Chondrocyte (in vitro differentiated cells): ENCODE measurements at regions not wholly inside any gene's neighbourhood (a gene's known extent, or its start where the extent isn't known, plus 50 kb on each side); places are given as distances from the start of the nearest gene placed in this dataset.

ENCODE experiments used
- DNase-seq: peaks from one replicate; pipeline ENCODE4 v3.0.0; 2021; ENCODE audit warnings: mixed read lengths, low spot score
- H3K27ac Mint-ChIP-seq: one replicate; pipeline ENCODE4 v1.8.0; 2021; ENCODE audit warnings: mild to moderate bottlenecking, moderate library complexity, mixed read lengths; ENCODE audit not compliant: unreplicated experiment
- H3K27me3 Mint-ChIP-seq: 2 replicates; pipeline ENCODE4 v1.8.0; 2021; ENCODE audit warnings: low read depth, mixed read lengths
- H3K36me3 Mint-ChIP-seq: 2 replicates; pipeline ENCODE4 v1.8.0; 2021; ENCODE audit warnings: low read depth, mixed read lengths
- H3K4me1 Mint-ChIP-seq: 2 replicates; pipeline ENCODE4 v1.8.0; 2021; ENCODE audit warnings: low read depth, mild to moderate bottlenecking, mixed read lengths
- H3K4me3 Mint-ChIP-seq: one replicate; pipeline ENCODE4 v1.8.0; 2021; ENCODE audit warnings: mild to moderate bottlenecking, moderate library complexity, mixed read lengths; ENCODE audit not compliant: unreplicated experiment
- H3K9me3 Mint-ChIP-seq: 2 replicates; pipeline ENCODE4 v1.8.0; 2021; ENCODE audit warnings: low read depth, mixed read lengths
- CTCF ChIP-seq: fragments of 200-600 bp; sonication (generic); IDR thresholded peaks from 2 replicates; pipeline ENCODE4 v1.5.0; 2021; ENCODE audit warnings: antibody characterized with exemption, mild to moderate bottlenecking, moderate library complexity

GRCh38 chr6:115467726-115468125, 593.0 kb downstream of the FRK start:
- DNase-seq = no peak
- H3K4me3 Mint-ChIP-seq = no peak overlapping the region
- no peak for TF ChIP-seq CTCF
- H3K27me3 Mint-ChIP-seq = peaks cover 5% of the 10 kb centered on the region
- peaks cover 16% of the 10 kb centered on the region for H3K9me3 Mint-ChIP-seq
- no peak overlapping the region for H3K27ac Mint-ChIP-seq
- no peaks in the 10 kb centered on the region for H3K36me3 Mint-ChIP-seq
- H3K4me1 Mint-ChIP-seq = no peaks in the 10 kb centered on the region

GRCh38 chr6:115460913-115461312, 599.8 kb downstream of the FRK start:
- no peak for DNase-seq
- Mint-ChIP-seq H3K36me3 (no peaks in the 10 kb centered on the region), H3K4me1 (no peaks in the 10 kb centered on the region), H3K9me3 (peaks cover 3% of the 10 kb centered on the region), H3K27me3 (peaks cover 9% of the 10 kb centered on the region), H3K4me3 (no peak overlapping the region), H3K27ac (no peak overlapping the region)
- TF ChIP-seq CTCF = no peak

- no peaks in the 10 kb centered on the region for H3K4me1 Mint-ChIP-seq
- H3K4me3 Mint-ChIP-seq = no peak overlapping the region
- no peaks in the 10 kb centered on the region for H3K9me3 Mint-ChIP-seq
- no peak overlapping the region for H3K27ac Mint-ChIP-seq
- peaks cover 6% of the 10 kb centered on the region for H3K27me3 Mint-ChIP-seq
- no peaks in the 10 kb centered on the region for H3K36me3 Mint-ChIP-seq
- no peak for TF ChIP-seq CTCF
- DNase-seq = no peak
Measured at GRCh38 chr6:115456848-115457247, 603.8 kb downstream of the FRK start.

DNA sequence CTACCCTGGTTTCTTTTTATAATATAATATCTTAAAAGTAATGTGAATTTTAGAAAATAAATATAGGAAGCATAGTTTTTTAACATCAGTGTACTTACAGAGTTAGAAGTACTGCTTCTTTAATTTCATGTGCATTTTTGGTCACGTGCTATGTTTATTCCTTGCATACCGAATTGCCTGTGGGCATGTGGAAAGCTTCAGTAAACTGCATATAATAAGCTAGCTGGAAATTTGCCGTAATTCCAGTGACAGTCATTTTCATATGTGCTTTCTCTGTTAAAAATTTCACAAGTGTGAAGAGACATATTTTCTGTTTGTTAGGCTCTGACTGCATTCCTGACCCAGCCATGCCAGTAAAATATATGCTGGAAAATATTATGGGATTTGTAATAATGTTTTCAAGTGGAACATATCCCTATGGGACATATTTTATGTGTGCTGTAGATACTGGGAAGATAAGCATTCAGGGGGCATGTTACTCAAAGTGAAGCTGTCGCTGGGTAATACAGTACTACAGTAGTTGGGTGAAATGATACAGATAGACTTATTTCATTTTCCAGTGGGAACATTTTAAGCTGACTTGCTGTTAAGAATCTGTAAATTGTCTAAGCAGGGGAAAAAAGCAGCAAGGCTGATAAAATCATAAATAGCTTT, 616.7 kb downstream of the FRK start:
- H3K4me3 Mint-ChIP-seq = no peak overlapping the region
- H3K4me1 Mint-ChIP-seq = no peaks in the 10 kb centered on the region
- H3K27ac Mint-ChIP-seq = no peak overlapping the region
- no peak for DNase-seq
- H3K27me3 Mint-ChIP-seq = peaks cover 3% of the 10 kb centered on the region
- no peaks in the 10 kb centered on the region for H3K9me3 Mint-ChIP-seq
- no peaks in the 10 kb centered on the region for H3K36me3 Mint-ChIP-seq
- no peak for TF ChIP-seq CTCF

DNA sequence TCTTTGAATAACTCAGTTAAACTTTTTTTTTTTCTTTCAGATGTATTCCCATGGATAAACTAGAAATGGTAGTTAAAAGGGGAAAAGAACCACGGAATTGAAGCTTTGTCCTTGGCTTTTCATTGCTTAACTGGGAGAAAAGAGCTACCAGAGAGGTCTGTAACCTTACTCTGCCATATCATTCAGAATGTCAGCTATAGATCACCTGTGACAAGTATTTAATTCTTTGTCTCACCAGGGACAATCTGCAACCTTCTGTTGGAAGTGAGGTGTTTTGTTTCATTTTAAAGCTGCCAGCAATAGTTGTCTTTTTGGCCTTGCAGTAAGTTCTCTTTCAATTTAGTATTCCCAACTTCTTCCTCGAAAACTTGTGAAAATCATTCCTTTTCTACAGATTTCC, 618.4 kb downstream of the FRK start:
- H3K27me3 Mint-ChIP-seq = peaks cover 3% of the 10 kb centered on the region
- H3K4me1 Mint-ChIP-seq = no peaks in the 10 kb centered on the region
- no peak overlapping the region for H3K4me3 Mint-ChIP-seq
- no peaks in the 10 kb centered on the region for H3K9me3 Mint-ChIP-seq
- H3K27ac Mint-ChIP-seq = no peak overlapping the region
- no peaks in the 10 kb centered on the region for H3K36me3 Mint-ChIP-seq
- DNase-seq = no peak
- no peak for TF ChIP-seq CTCF
